T-cell (primary cell): ENCODE measurements at regions not wholly inside any gene's neighbourhood (a gene's known extent, or its start where the extent isn't known, plus 50 kb on each side); places are given as distances from the start of the nearest gene placed in this dataset.

ENCODE experiments used
- ATAC-seq, 4 experiments: fragments of 200-7000 bp in 3 of 4; fragments of 150-1000 bp in 1 of 4; cut with Tn5 transposase; replicated peaks in 1 of 4; 1 replicate in 3 of 4; 2 replicates in 1 of 4; pipeline ENCODE4 v1.10.0; 2021; ENCODE audit warnings: moderate library complexity in 3 of 4, mild to moderate bottlenecking in 2 of 4, moderate number of reproducible peaks in 1 of 4
- CTCF ChIA-PET, 2 donors: fragments of 300-600 bp; sonication (Branson Sonifier 250); formaldehyde crosslinking; loops; one replicate each; lab custom pipeline; 2022; ENCODE audit warnings: antibody characterized with exemption in 2 of 2; lab: Charles Lee
- POLR2A ChIA-PET, 2 donors: fragments of 300-600 bp; sonication (Branson Sonifier 250); formaldehyde crosslinking; loops; one replicate each; lab custom pipeline; 2022; ENCODE audit warnings: antibody characterized with exemption in 2 of 2; lab: Charles Lee
- DNase-seq, 35 experiments: peaks; one replicate each; pipeline versions ENCODE4 v3.0.0 to v3.0.0-alpha.2; 2013 to 2023
- H3K27ac ChIP-seq: one replicate; pipeline ENCODE4 v1.5.1; 2013; ENCODE audit warnings: low read length
- H3K27me3 ChIP-seq, 2 experiments: replicated peaks in 1 of 2; 1 replicate in 1 of 2; 2 replicates in 1 of 2; pipeline versions ENCODE4 v1.6.1 to v1.7.0; 2013; ENCODE audit warnings: low read length in 1 of 2, mixed read lengths in 1 of 2; ENCODE audit not compliant: control insufficient read depth in 2 of 2, insufficient read depth in 2 of 2; ENCODE audit errors: extremely low read depth in 1 of 2
- H3K36me3 ChIP-seq, 2 donors: 1 replicate in 1 of 2; 2 replicates in 1 of 2; pipeline versions ENCODE4 v1.6.1 to v1.7.0; 2013; ENCODE audit warnings: low read length in 1 of 2; ENCODE audit not compliant: control insufficient read depth in 2 of 2, insufficient read depth in 1 of 2; ENCODE audit errors: extremely low read depth in 1 of 2
- H3K4me1 ChIP-seq, 2 experiments: 1 replicate in 1 of 2; 2 replicates in 1 of 2; pipeline versions ENCODE4 v1.6.1 to v1.7.0; 2013; ENCODE audit warnings: low read length in 2 of 2, mixed read lengths in 1 of 2; ENCODE audit not compliant: insufficient read depth in 2 of 2, control insufficient read depth in 1 of 2; ENCODE audit errors: extremely low read depth in 1 of 2
- H3K4me3 ChIP-seq, 2 donors: 1 replicate in 1 of 2; 2 replicates in 1 of 2; pipeline versions ENCODE4 v1.5.1 to v1.7.0; 2013; ENCODE audit warnings: mild to moderate bottlenecking in 2 of 2, low read length in 1 of 2, moderate library complexity in 1 of 2; ENCODE audit not compliant: control insufficient read depth in 1 of 2; ENCODE audit errors: extremely low read depth in 1 of 2
- H3K9me3 ChIP-seq: 2 replicates; pipeline ENCODE4 v1.7.0; 2013
- H3K27ac Mint-ChIP-seq, 2 donors: one replicate each; pipeline ENCODE4 v1.8.0; 2020 to 2021; ENCODE audit warnings: mild to moderate bottlenecking in 2 of 2, mixed read lengths in 2 of 2
- H3K27me3 Mint-ChIP-seq, 2 donors: one replicate each; pipeline ENCODE4 v1.8.0; 2021 to 2022; ENCODE audit warnings: mixed read lengths in 2 of 2
- H3K36me3 Mint-ChIP-seq: one replicate; pipeline ENCODE4 v1.8.0; 2021; ENCODE audit warnings: mixed read lengths
- H3K4me1 Mint-ChIP-seq, 3 donors: one replicate each; pipeline ENCODE4 v1.8.0; 2020 to 2022; ENCODE audit warnings: mixed read lengths in 3 of 3, mild to moderate bottlenecking in 1 of 3
- H3K4me3 Mint-ChIP-seq, 3 donors: one replicate each; pipeline ENCODE4 v1.8.0; 2020 to 2022; ENCODE audit warnings: mild to moderate bottlenecking in 3 of 3, mixed read lengths in 3 of 3, moderate library complexity in 3 of 3
- H3K9me3 Mint-ChIP-seq, 3 donors: one replicate each; pipeline ENCODE4 v1.8.0; 2020 to 2022; ENCODE audit warnings: mixed read lengths in 3 of 3
- WGBS: methylation state at CpG from one replicate; pipeline ENCODE4 v1.1.5; 2013; ENCODE audit warnings: missing lambda C conversion rate; ENCODE audit not compliant: insufficient coverage; 5-methylcytosine and 5-hydroxymethylcytosine counted together

- Histone ChIP-seq H3K36me3 (no peaks in the 10 kb centered on the region), H3K27me3 (no peaks in the 10 kb centered on the region), H3K4me1 (no peaks in the 10 kb centered on the region), H3K27ac (no peak overlapping the region), H3K4me3 (no peak overlapping the region), H3K9me3 (no peaks in the 10 kb centered on the region)
- Mint-ChIP-seq H3K27me3 (peaks cover 0 to 4% of the 10 kb centered on the region in 2 donors), H3K4me3 (no peak overlapping the region), H3K27ac (peak overlapping the region in 1 of 2 donors; percentile 40), H3K36me3 (no peaks in the 10 kb centered on the region), H3K9me3 (peaks cover 5 to 33% (median 11%) of the 10 kb centered on the region in 3 donors), H3K4me1 (no peaks in the 10 kb centered on the region)
- WGBS = 63% methylated on average over 3 of the region's 5 CpGs
- ChIA-PET CTCF (no interaction called here), POLR2A (no interaction called here)
- no peak for DNase-seq
- ATAC-seq = no peak
Measured at GRCh38 chrX:5528057-5528456, 700.6 kb downstream of the NLGN4X start.

GRCh38 chrX:5526191-5526590 is 702.5 kb downstream of the NLGN4X start:
- no peak for DNase-seq
- Mint-ChIP-seq H3K9me3 (peaks cover 5 to 27% (median 11%) of the 10 kb centered on the region in 3 donors), H3K27ac (no peak overlapping the region), H3K36me3 (no peaks in the 10 kb centered on the region), H3K4me1 (no peaks in the 10 kb centered on the region), H3K4me3 (no peak overlapping the region), H3K27me3 (no peaks in the 10 kb centered on the region)
- H3K36me3 ChIP-seq = no peaks in the 10 kb centered on the region
- no peaks in the 10 kb centered on the region for H3K4me1 ChIP-seq
- CTCF ChIA-PET = no interaction called here
- whole genome bisulfite sequencing = no CpG with 5 or more reads among the region's 2 CpGs
- H3K27ac ChIP-seq = no peak overlapping the region
- no peak for ATAC-seq
- H3K9me3 ChIP-seq = no peaks in the 10 kb centered on the region
- H3K4me3 ChIP-seq = no peak overlapping the region
- no peaks in the 10 kb centered on the region for H3K27me3 ChIP-seq
- POLR2A ChIA-PET = no interaction called here

- WGBS = no CpG with 5 or more reads among the region's 8 CpGs
- Histone ChIP-seq H3K9me3 (no peaks in the 10 kb centered on the region), H3K27me3 (no peaks in the 10 kb centered on the region), H3K36me3 (no peaks in the 10 kb centered on the region), H3K4me1 (no peaks in the 10 kb centered on the region), H3K27ac (no peak overlapping the region), H3K4me3 (no peak overlapping the region)
- no peak for DNase-seq
- no peaks in the 10 kb centered on the region for H3K36me3 Mint-ChIP-seq
- H3K4me1 Mint-ChIP-seq = no peaks in the 10 kb centered on the region
- no peak overlapping the region for H3K4me3 Mint-ChIP-seq
- no peak overlapping the region for H3K27ac Mint-ChIP-seq
- ATAC-seq = no peak
- H3K9me3 Mint-ChIP-seq = peaks cover 2 to 24% (median 14%) of the 10 kb centered on the region in 3 donors
- H3K27me3 Mint-ChIP-seq = no peaks in the 10 kb centered on the region
- CTCF ChIA-PET = no interaction called here
- POLR2A ChIA-PET = no interaction called here
Measured at GRCh38 chrX:5490786-5491563, 737.7 kb downstream of the NLGN4X start.

GRCh38 chrX:5474282-5474681 is 754.4 kb downstream of the NLGN4X start:
- H3K9me3 Mint-ChIP-seq = peaks cover 7 to 31% (median 16%) of the 10 kb centered on the region in 3 donors
- CTCF ChIA-PET = no interaction called here
- no peaks in the 10 kb centered on the region for H3K27me3 Mint-ChIP-seq
- no peak overlapping the region for H3K4me3 ChIP-seq
- no peaks in the 10 kb centered on the region for H3K27me3 ChIP-seq
- H3K9me3 ChIP-seq = no peaks in the 10 kb centered on the region
- no peak overlapping the region for H3K27ac ChIP-seq
- H3K36me3 ChIP-seq = no peaks in the 10 kb centered on the region
- ATAC-seq (no peak), DNase-seq (no peak)
- no peaks in the 10 kb centered on the region for H3K4me1 ChIP-seq
- no peak overlapping the region for H3K4me3 Mint-ChIP-seq
- H3K27ac Mint-ChIP-seq = no peak overlapping the region
- H3K36me3 Mint-ChIP-seq = no peaks in the 10 kb centered on the region
- 94% methylated on average over 3 of the region's 4 CpGs for WGBS
- H3K4me1 Mint-ChIP-seq = no peaks in the 10 kb centered on the region
- POLR2A ChIA-PET = no interaction called here

GRCh38 chrX:5458300-5458842 is 770.3 kb downstream of the NLGN4X start:
- H3K36me3 ChIP-seq = no peaks in the 10 kb centered on the region
- no peaks in the 10 kb centered on the region for H3K27me3 ChIP-seq
- Mint-ChIP-seq H3K4me1 (no peaks in the 10 kb centered on the region), H3K36me3 (no peaks in the 10 kb centered on the region), H3K27ac (no peak overlapping the region), H3K27me3 (no peaks in the 10 kb centered on the region), H3K4me3 (no peak overlapping the region), H3K9me3 (peaks cover 3 to 4% (median 4%) of the 10 kb centered on the region in 3 donors)
- DNase-seq (no peak), ATAC-seq (no peak)
- H3K4me3 ChIP-seq = no peak overlapping the region
- H3K4me1 ChIP-seq = no peaks in the 10 kb centered on the region
- no peaks in the 10 kb centered on the region for H3K9me3 ChIP-seq
- CTCF ChIA-PET = no interaction called here
- no CpG with 5 or more reads among the region's 6 CpGs for WGBS
- H3K27ac ChIP-seq = no peak overlapping the region
- POLR2A ChIA-PET = no interaction called here

- Histone ChIP-seq H3K27ac (no peak overlapping the region), H3K9me3 (no peaks in the 10 kb centered on the region), H3K4me3 (no peak overlapping the region), H3K36me3 (no peaks in the 10 kb centered on the region), H3K27me3 (no peaks in the 10 kb centered on the region), H3K4me1 (no peaks in the 10 kb centered on the region)
- Mint-ChIP-seq H3K4me3 (no peak overlapping the region), H3K4me1 (no peaks in the 10 kb centered on the region), H3K27ac (no peak overlapping the region), H3K9me3 (no peaks in the 10 kb centered on the region), H3K27me3 (no peaks in the 10 kb centered on the region), H3K36me3 (no peaks in the 10 kb centered on the region)
- POLR2A ChIA-PET = no interaction called here
- WGBS = no CpG with 5 or more reads among the region's 1 CpG
- ATAC-seq (no peak), DNase-seq (no peak)
- CTCF ChIA-PET = no interaction called here
Measured at GRCh38 chrX:5449323-5449722, 779.3 kb downstream of the NLGN4X start.
